Frontal cortex (tissue), 3 donors: ENCODE measurements at regions not wholly inside any gene's neighbourhood (a gene's known extent, or its start where the extent isn't known, plus 50 kb on each side); places are given as distances from the start of the nearest gene placed in this dataset.
"Not testable (repeated sequence)": the region's sequence is repeated elsewhere in the genome, so short reads cannot be mapped to it uniquely, and the experiment has no call there.

ENCODE experiments used
- DNase-seq, 2 donors: peaks; one replicate each; pipeline ENCODE4 v3.0.0; 2012; ENCODE audit warnings: low spot score in 2 of 2
- FAIRE-seq: peaks from 2 replicates; lab custom pipeline; 2012; peaks lifted over from hg19 to GRCh38; lab: Jason Lieb, UNC
- donor health status: control.
- donor health status: control.
- donor health status: control.

GRCh38 chr5:36777105-36777757 lies 99.3 kb upstream of the NIPBL start:
- no peak for FAIRE-seq
- peak; percentile 18 to 26 for DNase-seq

- FAIRE-seq: no peak
- no peak for DNase-seq
Measured at GRCh38 chr5:36778336-36778735, 98.2 kb upstream of the NIPBL start.

DNA sequence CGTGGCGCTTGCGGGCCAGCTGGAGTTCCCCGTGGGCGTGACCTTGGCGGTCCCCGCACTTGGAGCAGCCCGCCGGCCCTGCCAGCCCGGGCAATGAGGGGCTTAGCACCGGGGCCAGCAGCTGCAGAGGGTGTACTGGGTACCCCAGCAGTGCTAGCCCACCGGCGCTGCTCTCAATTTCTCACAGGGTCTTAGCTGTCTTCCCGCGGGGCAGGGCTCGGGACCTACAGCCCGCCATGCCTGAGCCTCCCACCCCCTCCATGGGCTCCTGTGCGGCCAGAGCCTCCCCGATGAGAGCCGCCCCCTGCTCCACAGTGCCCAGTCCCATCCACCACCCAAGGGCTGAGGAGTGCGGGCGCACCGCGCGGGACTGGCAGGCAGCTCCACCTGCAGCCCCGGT lies 94.0 kb upstream of the NIPBL start:
- DNase-seq, FAIRE-seq: not testable (repeated sequence)

DNA sequence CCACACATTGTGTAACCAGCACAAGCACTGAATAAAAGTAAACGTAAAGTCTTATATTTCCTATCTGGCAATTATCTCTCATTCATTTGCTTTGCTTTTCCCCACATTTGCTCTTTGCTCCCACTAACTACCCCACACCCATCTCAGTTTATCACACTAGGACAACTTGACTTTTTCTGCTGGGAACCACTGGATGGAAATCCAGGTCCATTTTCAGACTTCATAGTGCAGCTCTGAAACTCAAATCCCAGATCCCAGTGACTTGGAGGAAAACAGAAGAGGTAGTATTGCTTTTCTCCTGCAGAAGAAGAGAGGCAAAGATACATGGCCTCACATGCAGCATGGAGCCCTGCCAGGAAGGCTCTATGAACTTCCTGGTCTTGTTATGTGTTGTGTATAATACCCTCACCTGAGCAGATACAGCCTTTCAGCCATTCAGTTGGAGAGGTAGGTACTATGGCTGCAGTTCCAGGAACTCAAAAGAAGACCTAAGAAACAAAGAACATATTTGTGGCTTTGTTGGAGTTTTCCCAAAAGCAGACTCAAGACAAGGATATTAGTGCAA lies 90.0 kb upstream of the NIPBL start:
- FAIRE-seq: no peak
- no peak for DNase-seq

DNA sequence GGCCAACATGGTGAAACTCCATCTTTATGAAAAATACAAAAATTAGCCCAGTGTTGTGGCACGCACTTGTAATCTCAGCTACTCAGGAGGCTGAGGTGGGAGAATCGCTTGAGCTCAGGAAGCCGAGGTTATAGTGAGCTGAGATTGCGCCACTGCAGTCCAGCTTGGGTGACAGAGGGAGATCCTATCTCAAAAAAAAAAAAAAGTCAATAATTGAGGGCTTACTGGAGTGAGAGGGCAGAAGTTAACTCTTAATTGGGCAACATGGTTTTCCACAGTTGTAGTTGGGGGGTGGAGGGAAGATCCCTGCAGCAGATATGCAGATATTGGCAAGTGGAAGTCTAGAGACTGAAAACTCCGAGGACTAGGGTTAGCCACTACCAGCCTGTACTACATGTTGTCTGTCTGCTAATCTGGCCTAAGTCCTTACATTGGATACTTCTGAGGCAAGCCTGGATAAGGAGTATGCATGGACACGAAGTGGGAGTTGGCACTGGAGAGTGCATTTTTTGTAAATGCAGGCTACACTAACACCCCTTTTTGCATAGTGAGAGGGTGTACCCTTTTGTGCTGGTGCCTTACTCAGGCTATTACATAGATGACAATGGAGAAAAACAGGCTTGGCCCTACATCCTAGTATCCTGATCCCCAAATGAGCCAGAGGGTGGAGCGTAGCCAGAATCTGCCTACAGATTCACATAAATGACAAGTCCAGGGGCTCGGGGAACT lies 89.0 kb upstream of the NIPBL start:
- no peak for FAIRE-seq
- DNase-seq: no peak

- no peak for FAIRE-seq
Measured at GRCh38 chr5:36790847-36791246, 85.7 kb upstream of the NIPBL start.

GRCh38 chr5:36792560-36793180 lies 83.9 kb upstream of the NIPBL start:
- FAIRE-seq: no peak
- DNase-seq: no peak

More at GRCh38 chr5:36790847-36791246, 85.7 kb upstream of the NIPBL start:
- DNase-seq: no peak

GRCh38 chr5:36795366-36795765 lies 81.2 kb upstream of the NIPBL start:
- DNase-seq: no peak
- FAIRE-seq: no peak

GRCh38 chr5:36796155-36796554 lies 80.4 kb upstream of the NIPBL start:
- DNase-seq: no peak
- no peak for FAIRE-seq

- no peak for FAIRE-seq
- DNase-seq: no peak
Measured at GRCh38 chr5:36801523-36801922, 75.0 kb upstream of the NIPBL start.

GRCh38 chr5:36802187-36802586 lies 74.4 kb upstream of the NIPBL start:
- no peak for FAIRE-seq
- no peak for DNase-seq

DNA sequence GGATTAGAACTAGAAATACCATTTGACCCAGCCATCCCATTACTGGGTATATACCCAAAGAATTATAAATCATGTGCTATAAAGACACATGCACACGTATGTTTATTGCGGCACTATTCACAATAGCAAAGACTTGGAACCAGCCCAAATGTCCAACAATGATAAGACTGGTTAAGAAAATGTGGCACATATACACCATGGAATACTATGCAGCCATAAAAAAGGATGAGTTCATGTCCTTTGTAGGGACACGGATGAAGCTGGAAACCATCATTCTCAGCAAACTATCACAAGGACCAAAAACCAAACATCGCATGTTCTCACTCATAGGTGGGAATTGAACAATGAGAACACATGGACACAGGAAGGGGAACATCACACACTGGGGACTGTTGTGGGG lies 63.3 kb upstream of the NIPBL start:
- FAIRE-seq, DNase-seq: not testable (repeated sequence)

DNA sequence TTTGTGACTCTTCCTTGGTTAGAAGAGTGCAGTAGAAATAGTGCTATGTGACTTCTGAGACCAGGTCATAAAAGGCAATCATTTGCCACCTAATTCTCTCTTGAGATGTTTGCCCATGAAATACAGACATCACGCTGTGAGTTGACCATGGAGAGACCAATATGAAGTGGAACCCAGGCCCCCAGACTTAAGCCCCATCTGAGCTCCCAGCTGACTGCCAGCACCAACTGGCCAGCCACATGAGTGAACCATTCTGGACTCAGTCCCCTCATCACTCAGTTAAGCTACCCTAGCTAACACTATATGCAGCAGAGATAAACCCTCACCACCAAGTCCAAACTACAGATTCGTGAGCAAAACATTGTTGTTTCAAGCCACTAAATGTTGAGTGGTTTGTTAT lies 60.7 kb upstream of the NIPBL start:
- no peak for FAIRE-seq
- no peak for DNase-seq

DNA sequence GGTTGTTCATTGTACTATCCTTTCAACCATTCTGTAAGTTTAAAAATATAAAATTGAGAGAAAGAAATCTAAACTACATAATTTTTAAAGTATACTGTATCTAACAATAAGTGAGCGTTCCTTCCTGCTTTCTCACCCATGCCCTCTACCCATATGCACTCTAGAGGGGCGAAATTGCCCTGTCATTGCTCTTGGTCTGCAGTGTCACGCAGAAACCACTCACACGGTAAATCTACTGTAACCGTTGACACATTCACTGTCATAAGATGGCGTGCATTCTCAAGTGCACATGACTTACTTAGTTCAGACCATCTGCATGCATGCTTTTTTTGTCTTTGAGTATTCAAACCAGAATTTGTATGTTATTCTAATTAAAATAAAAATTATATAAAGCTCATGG lies 55.7 kb upstream of the NIPBL start:
- DNase-seq (no peak), FAIRE-seq (no peak)

DNA sequence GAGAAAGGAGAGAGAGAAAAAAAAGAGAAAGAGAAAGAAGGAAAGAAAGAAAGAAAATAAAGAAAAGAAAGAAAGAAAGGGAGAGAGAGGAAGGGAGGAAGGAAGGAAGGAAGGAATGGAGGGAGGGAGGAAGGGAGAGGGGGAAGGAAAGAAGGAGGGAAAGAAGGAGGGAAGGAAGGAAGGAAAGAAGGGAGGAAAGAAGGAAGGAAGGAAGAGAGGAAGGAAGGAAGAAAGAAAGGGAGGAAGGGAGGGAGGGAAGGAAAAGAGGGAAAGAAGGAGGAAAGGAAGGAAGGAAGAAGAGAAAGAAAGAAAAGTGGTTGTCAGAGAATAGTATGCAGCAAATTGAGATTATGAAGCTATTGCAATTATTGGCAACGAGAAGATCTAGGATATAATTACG lies 49.9 kb upstream of the NIPBL start:
- FAIRE-seq (no peak), DNase-seq (no peak)
